H1 (cell line): ENCODE measurements at regions not wholly inside any gene's neighbourhood (a gene's known extent, or its start where the extent isn't known, plus 50 kb on each side); places are given as distances from the start of the nearest gene placed in this dataset.

Experiments used
- SP4 ChIP-seq: IDR thresholded peaks from 2 replicates; pipeline ENCODE4 v1.6.1; 2012; ENCODE audit warnings: low read length, inconsistent platforms
- SUZ12 ChIP-seq: fragments of 200-600 bp; sonication (generic); IDR thresholded peaks from 2 replicates; pipeline ENCODE4 v1.6.1; 2012; ENCODE audit warnings: mild to moderate bottlenecking, inconsistent platforms, low read length, moderate library complexity, mixed read lengths
- TCF12 ChIP-seq: IDR thresholded peaks from 2 replicates; pipeline ENCODE4 v1.6.1; 2011; ENCODE audit warnings: low read depth, mild to moderate bottlenecking, low read length
- YY1 ChIP-seq: IDR thresholded peaks from 2 replicates; pipeline ENCODE4 v1.6.1; 2011; ENCODE audit warnings: low read depth, mild to moderate bottlenecking, low read length

GRCh38 chr5:166279828-166280227, 2011.6 kb upstream of the WWC1 start:
- TF ChIP-seq YY1 = no peak
- TF ChIP-seq SUZ12 = no peak
- TF ChIP-seq SP4 = no peak
- no peak for TF ChIP-seq TCF12
